SK-N-SH treated with all-trans-retinoic acid at 6 μM for 48 hours (cell line): ENCODE measurements at regions not wholly inside any gene's neighbourhood (a gene's known extent, or its start where the extent isn't known, plus 50 kb on each side); places are given as distances from the start of the nearest gene placed in this dataset.

Experiments
- ATAC-seq: fragments of 200-7000 bp; cut with Tn5 transposase; 3 replicates; pipeline ENCODE4 v1.9.1; 2020; ENCODE audit warnings: mild to moderate bottlenecking, moderate library complexity
- ARNTL ChIP-seq: fragments of 450-650 bp; formaldehyde crosslinking; IDR thresholded peaks from 2 replicates; pipeline ENCODE4 v1.5.0; 2020; ENCODE audit warnings: low read depth, mild to moderate bottlenecking, moderate library complexity, borderline replicate concordance
- BACH2 ChIP-seq: fragments of 250-450 bp; sonication (Bioruptor Pico); IDR thresholded peaks from 2 replicates; pipeline ENCODE4 v1.9.0; 2021; ENCODE audit warnings: mild to moderate bottlenecking, borderline replicate concordance
- CSDC2 ChIP-seq: fragments of 250-450 bp; sonication (Bioruptor Pico); IDR thresholded peaks from 2 replicates; pipeline ENCODE4 v1.5.0; 2020; ENCODE audit warnings: mild to moderate bottlenecking, moderate library complexity
- ESRRG ChIP-seq: fragments of 250-450 bp; sonication (Bioruptor Pico); IDR thresholded peaks from 2 replicates; pipeline ENCODE4 v1.6.1; 2021; ENCODE audit warnings: mild to moderate bottlenecking
- GLIS3 ChIP-seq: fragments of 250-450 bp; sonication (Bioruptor Pico); IDR thresholded peaks from 2 replicates; pipeline ENCODE4 v1.5.0; 2020; ENCODE audit warnings: mild to moderate bottlenecking, moderate library complexity
- ISL1 ChIP-seq: fragments of 250-450 bp; sonication (Bioruptor Pico); IDR thresholded peaks from 2 replicates; pipeline ENCODE4 v2.1.2; 2022; ENCODE audit warnings: mild to moderate bottlenecking, moderate library complexity
- OSR1 ChIP-seq: fragments of 250-450 bp; sonication (Bioruptor Pico); IDR thresholded peaks from 2 replicates; pipeline ENCODE4 v1.8.0; 2022; ENCODE audit warnings: moderate library complexity, mild to moderate bottlenecking, inconsistent platforms
- PPARA ChIP-seq: fragments of 250-450 bp; sonication (Bioruptor Pico); IDR thresholded peaks from 2 replicates; pipeline ENCODE4 v1.5.0; 2020; ENCODE audit warnings: mild to moderate bottlenecking, borderline replicate concordance
- RARB ChIP-seq: fragments of 250-450 bp; sonication (Bioruptor Pico); IDR thresholded peaks from 2 replicates; pipeline ENCODE4 v1.8.0; 2021; ENCODE audit warnings: mild to moderate bottlenecking, moderate library complexity
- SNAI2 ChIP-seq: fragments of 250-450 bp; sonication (Bioruptor Pico); IDR thresholded peaks from 2 replicates; pipeline ENCODE4 v1.5.0; 2020; ENCODE audit warnings: mild to moderate bottlenecking, moderate library complexity
- TCF4 ChIP-seq: fragments of 250-450 bp; sonication (Bioruptor Pico); IDR thresholded peaks from 2 replicates; pipeline ENCODE4 v1.8.0; 2021; ENCODE audit warnings: mild to moderate bottlenecking, moderate library complexity, borderline replicate concordance
- TOX ChIP-seq: fragments of 250-450 bp; sonication (Bioruptor Pico); IDR thresholded peaks from 2 replicates; pipeline ENCODE4 v1.8.0; 2021; ENCODE audit warnings: mild to moderate bottlenecking, moderate library complexity, borderline replicate concordance
- ZFP3 ChIP-seq: fragments of 250-450 bp; sonication (Bioruptor Pico); IDR thresholded peaks from 2 replicates; pipeline ENCODE4 v1.5.0; 2020; ENCODE audit warnings: mild to moderate bottlenecking, moderate library complexity
- ZFP30 ChIP-seq: fragments of 450-650 bp; formaldehyde crosslinking; IDR thresholded peaks from 2 replicates; pipeline ENCODE4 v1.5.0; 2022; ENCODE audit warnings: mild to moderate bottlenecking, moderate library complexity
- ZNF565 ChIP-seq: fragments of 450-650 bp; formaldehyde crosslinking; conservative IDR thresholded peaks from 2 replicates; pipeline ENCODE4 v1.5.0; 2020; ENCODE audit warnings: low read depth, mild to moderate bottlenecking, moderate library complexity
- ZNF70 ChIP-seq: fragments of 450-650 bp; formaldehyde crosslinking; IDR thresholded peaks from 2 replicates; pipeline ENCODE4 v1.5.0; 2020; ENCODE audit warnings: mild to moderate bottlenecking, moderate library complexity
- TF ChIP-seq, protein P1 (sequence below): fragments of 250-450 bp; sonication (Bioruptor Pico); IDR thresholded peaks from 2 replicates; pipeline ENCODE4 v1.5.0; 2020; ENCODE audit warnings: mild to moderate bottlenecking, moderate library complexity
- TF ChIP-seq, protein P2 (sequence below): fragments of 250-450 bp; sonication (Bioruptor Pico); IDR thresholded peaks from 2 replicates; pipeline ENCODE4 v1.5.1; 2021; ENCODE audit warnings: mild to moderate bottlenecking, moderate library complexity
- TF ChIP-seq, protein P3 (sequence below): fragments of 250-450 bp; sonication (Bioruptor Pico); IDR thresholded peaks from 2 replicates; pipeline ENCODE4 v1.8.0; 2020; ENCODE audit warnings: mild to moderate bottlenecking, moderate library complexity, borderline replicate concordance
- TF ChIP-seq, protein P4 (sequence below): fragments of 250-450 bp; sonication (Bioruptor Pico); IDR thresholded peaks from 2 replicates; pipeline ENCODE4 v1.8.0; 2021; ENCODE audit warnings: low read depth, mild to moderate bottlenecking, moderate library complexity, borderline replicate concordance
- TF ChIP-seq, protein P5 (sequence below): fragments of 250-450 bp; sonication (Bioruptor Pico); IDR thresholded peaks from 2 replicates; pipeline ENCODE4 v1.5.1; 2020; ENCODE audit warnings: low read depth, mild to moderate bottlenecking, moderate library complexity

DNA sequence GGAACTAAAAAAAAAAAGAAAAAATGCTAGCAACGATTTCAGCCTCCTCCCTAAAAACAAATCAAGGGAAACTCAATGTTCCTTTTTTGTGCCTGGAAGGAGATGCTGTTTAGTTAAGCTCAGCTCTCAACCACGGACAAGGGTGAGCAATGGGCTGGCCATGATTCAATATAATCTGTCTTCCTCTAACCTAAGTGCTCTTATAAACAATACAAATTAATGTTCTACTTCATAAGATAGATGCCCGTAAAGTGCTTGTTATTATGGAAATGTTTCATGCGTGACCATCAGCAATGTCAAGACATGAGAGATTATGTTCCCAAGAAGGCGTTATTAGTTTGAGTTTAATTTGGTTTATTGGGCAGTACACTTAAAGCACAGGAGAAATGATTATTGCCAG is 320.3 kb downstream of the SFMBT2 start:
- TF ChIP-seq ESRRG (CRISPR knock-in tag) (no peak), ISL1 (CRISPR knock-in tag) (no peak), PPARA (CRISPR knock-in tag) (no peak), CSDC2 (CRISPR knock-in tag) (no peak), TOX (CRISPR knock-in tag) (no peak)
- TF ChIP-seq, protein P1, sequence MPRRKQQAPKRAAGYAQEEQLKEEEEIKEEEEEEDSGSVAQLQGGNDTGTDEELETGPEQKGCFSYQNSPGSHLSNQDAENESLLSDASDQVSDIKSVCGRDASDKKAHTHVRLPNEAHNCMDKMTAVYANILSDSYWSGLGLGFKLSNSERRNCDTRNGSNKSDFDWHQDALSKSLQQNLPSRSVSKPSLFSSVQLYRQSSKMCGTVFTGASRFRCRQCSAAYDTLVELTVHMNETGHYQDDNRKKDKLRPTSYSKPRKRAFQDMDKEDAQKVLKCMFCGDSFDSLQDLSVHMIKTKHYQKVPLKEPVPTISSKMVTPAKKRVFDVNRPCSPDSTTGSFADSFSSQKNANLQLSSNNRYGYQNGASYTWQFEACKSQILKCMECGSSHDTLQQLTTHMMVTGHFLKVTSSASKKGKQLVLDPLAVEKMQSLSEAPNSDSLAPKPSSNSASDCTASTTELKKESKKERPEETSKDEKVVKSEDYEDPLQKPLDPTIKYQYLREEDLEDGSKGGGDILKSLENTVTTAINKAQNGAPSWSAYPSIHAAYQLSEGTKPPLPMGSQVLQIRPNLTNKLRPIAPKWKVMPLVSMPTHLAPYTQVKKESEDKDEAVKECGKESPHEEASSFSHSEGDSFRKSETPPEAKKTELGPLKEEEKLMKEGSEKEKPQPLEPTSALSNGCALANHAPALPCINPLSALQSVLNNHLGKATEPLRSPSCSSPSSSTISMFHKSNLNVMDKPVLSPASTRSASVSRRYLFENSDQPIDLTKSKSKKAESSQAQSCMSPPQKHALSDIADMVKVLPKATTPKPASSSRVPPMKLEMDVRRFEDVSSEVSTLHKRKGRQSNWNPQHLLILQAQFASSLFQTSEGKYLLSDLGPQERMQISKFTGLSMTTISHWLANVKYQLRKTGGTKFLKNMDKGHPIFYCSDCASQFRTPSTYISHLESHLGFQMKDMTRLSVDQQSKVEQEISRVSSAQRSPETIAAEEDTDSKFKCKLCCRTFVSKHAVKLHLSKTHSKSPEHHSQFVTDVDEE = no peak
- TF ChIP-seq, protein P2, sequence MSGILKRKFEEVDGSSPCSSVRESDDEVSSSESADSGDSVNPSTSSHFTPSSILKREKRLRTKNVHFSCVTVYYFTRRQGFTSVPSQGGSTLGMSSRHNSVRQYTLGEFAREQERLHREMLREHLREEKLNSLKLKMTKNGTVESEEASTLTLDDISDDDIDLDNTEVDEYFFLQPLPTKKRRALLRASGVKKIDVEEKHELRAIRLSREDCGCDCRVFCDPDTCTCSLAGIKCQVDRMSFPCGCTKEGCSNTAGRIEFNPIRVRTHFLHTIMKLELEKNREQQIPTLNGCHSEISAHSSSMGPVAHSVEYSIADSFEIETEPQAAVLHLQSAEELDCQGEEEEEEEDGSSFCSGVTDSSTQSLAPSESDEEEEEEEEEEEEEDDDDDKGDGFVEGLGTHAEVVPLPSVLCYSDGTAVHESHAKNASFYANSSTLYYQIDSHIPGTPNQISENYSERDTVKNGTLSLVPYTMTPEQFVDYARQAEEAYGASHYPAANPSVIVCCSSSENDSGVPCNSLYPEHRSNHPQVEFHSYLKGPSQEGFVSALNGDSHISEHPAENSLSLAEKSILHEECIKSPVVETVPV (CRISPR knock-in tag) = no peak
- TF ChIP-seq, protein P3, sequence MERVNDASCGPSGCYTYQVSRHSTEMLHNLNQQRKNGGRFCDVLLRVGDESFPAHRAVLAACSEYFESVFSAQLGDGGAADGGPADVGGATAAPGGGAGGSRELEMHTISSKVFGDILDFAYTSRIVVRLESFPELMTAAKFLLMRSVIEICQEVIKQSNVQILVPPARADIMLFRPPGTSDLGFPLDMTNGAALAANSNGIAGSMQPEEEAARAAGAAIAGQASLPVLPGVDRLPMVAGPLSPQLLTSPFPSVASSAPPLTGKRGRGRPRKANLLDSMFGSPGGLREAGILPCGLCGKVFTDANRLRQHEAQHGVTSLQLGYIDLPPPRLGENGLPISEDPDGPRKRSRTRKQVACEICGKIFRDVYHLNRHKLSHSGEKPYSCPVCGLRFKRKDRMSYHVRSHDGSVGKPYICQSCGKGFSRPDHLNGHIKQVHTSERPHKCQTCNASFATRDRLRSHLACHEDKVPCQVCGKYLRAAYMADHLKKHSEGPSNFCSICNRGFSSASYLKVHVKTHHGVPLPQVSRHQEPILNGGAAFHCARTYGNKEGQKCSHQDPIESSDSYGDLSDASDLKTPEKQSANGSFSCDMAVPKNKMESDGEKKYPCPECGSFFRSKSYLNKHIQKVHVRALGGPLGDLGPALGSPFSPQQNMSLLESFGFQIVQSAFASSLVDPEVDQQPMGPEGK (CRISPR knock-in tag) = no peak
- TF ChIP-seq, protein P4, sequence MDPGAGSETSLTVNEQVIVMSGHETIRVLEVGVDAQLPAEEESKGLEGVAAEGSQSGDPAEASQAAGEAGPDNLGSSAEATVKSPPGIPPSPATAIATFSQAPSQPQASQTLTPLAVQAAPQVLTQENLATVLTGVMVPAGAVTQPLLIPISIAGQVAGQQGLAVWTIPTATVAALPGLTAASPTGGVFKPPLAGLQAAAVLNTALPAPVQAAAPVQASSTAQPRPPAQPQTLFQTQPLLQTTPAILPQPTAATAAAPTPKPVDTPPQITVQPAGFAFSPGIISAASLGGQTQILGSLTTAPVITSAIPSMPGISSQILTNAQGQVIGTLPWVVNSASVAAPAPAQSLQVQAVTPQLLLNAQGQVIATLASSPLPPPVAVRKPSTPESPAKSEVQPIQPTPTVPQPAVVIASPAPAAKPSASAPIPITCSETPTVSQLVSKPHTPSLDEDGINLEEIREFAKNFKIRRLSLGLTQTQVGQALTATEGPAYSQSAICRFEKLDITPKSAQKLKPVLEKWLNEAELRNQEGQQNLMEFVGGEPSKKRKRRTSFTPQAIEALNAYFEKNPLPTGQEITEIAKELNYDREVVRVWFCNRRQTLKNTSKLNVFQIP (CRISPR knock-in tag) = no peak
- ATAC-seq = no peak

DNA sequence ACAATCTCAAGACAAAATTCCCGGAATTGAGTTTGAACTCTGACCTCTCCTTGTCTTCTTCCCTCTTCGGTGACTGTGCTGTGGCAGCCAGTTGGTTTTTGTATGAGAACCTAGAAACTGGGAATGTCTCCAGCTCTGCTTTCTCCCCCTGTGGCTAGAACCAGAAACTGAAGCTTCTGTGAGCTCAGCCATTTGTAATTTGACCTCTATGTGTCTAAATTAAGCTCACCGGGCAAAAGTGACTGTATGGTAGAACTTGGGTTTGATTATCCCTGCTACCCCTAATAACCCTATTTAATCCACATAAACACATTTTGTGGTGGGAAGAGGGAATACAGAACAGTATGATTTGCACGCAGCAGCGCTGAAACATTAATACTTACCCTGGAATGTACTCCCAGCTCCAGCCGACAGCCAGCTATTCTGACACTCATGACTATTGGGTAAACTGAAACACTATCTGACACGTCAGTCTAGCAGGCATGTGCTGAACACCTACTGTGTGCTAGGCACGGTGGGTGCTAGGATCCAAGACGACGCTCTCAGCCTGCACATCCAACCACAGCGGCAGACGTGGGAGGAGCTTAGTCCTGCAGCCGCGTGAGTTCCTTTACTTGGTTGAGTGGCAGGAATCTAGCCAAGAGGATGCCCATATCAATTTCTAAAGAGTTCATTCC is 324.8 kb downstream of the SFMBT2 start:
- TF ChIP-seq OSR1 = no peak
- TF ChIP-seq SNAI2 (CRISPR knock-in tag) = no peak
- no peak for TF ChIP-seq ISL1 (CRISPR knock-in tag)
- TF ChIP-seq PPARA (CRISPR knock-in tag) = no peak
- TF ChIP-seq ZNF70 (CRISPR knock-in tag) = no peak
- TF ChIP-seq ZNF565 (CRISPR knock-in tag) = no peak
- no peak for TF ChIP-seq ARNTL (CRISPR knock-in tag)
- no peak for TF ChIP-seq CSDC2 (CRISPR knock-in tag)
- TF ChIP-seq BACH2 = no peak
- TF ChIP-seq, protein P1 = no peak
- TF ChIP-seq GLIS3 (CRISPR knock-in tag) = no peak
- no peak for TF ChIP-seq ZFP30
- TF ChIP-seq ZFP3 (CRISPR knock-in tag) = no peak
- TF ChIP-seq, protein P3 (CRISPR knock-in tag) = no peak
- TF ChIP-seq, protein P4 (CRISPR knock-in tag) = no peak
- TF ChIP-seq, protein P5, sequence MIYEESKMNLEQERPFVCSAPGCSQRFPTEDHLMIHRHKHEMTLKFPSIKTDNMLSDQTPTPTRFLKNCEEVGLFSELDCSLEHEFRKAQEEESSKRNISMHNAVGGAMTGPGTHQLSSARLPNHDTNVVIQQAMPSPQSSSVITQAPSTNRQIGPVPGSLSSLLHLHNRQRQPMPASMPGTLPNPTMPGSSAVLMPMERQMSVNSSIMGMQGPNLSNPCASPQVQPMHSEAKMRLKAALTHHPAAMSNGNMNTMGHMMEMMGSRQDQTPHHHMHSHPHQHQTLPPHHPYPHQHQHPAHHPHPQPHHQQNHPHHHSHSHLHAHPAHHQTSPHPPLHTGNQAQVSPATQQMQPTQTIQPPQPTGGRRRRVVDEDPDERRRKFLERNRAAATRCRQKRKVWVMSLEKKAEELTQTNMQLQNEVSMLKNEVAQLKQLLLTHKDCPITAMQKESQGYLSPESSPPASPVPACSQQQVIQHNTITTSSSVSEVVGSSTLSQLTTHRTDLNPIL = no peak
- TF ChIP-seq TOX (CRISPR knock-in tag) = no peak
- no peak for TF ChIP-seq TCF4
- TF ChIP-seq ESRRG (CRISPR knock-in tag) = no peak
- TF ChIP-seq RARB (CRISPR knock-in tag) = no peak
- TF ChIP-seq, all 23 proteins: peak for 0
- no peak for ATAC-seq
